Esophagus muscularis mucosa (tissue), 3 donors: ENCODE measurements at regions not wholly inside any gene's neighbourhood (a gene's known extent, or its start where the extent isn't known, plus 50 kb on each side); places are given as distances from the start of the nearest gene placed in this dataset.

ENCODE experiments used
- POLR2A ChIP-seq: fragments of 450-650 bp; IDR thresholded peaks from one replicate; pipeline ENCODE4 v1.6.1; 2017; ENCODE audit warnings: antibody characterized with exemption, moderate library complexity, mild to moderate bottlenecking, low read depth
- TF ChIP-seq, protein P1 (sequence below), 3 experiments: fragments of 200-600 bp in 2 of 3; fragments of 450-650 bp in 1 of 3; sonication (generic) in 2 of 3; IDR thresholded peaks; one replicate each; pipeline ENCODE4 v1.5.1; 2017 to 2019; ENCODE audit warnings: antibody characterized with exemption in 3 of 3, mild to moderate bottlenecking in 2 of 3, moderate library complexity in 1 of 3

DNA sequence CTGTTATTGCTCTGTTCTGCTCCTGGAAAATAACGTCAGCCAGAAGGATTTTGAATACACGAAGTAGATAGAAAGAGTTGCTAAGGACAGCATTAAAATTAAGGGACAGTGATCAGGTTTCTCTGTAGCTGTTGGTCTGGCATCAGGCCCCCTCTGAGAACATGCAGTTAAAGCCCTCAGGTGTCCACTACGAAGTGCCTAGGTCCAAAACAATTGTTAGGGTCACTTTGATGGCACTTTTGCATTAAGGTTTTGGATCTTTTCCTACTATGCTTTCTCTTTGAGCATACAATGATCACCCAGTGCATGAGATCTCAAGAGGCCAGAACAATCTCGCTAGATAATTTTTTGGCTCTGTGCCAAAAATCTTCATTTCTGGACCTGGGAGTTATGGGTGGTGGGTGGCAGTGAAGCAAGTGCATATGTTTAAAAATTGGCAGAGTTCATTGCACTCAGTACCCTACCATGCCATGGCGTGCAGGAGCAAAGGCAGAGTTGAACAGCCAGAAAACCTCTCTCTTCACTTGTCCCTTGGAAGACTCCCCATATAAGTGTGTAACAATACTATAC is 797.6 kb downstream of the ROBO2 start:
- TF ChIP-seq, protein P1, sequence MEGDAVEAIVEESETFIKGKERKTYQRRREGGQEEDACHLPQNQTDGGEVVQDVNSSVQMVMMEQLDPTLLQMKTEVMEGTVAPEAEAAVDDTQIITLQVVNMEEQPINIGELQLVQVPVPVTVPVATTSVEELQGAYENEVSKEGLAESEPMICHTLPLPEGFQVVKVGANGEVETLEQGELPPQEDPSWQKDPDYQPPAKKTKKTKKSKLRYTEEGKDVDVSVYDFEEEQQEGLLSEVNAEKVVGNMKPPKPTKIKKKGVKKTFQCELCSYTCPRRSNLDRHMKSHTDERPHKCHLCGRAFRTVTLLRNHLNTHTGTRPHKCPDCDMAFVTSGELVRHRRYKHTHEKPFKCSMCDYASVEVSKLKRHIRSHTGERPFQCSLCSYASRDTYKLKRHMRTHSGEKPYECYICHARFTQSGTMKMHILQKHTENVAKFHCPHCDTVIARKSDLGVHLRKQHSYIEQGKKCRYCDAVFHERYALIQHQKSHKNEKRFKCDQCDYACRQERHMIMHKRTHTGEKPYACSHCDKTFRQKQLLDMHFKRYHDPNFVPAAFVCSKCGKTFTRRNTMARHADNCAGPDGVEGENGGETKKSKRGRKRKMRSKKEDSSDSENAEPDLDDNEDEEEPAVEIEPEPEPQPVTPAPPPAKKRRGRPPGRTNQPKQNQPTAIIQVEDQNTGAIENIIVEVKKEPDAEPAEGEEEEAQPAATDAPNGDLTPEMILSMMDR (IDR thresholded peaks at IDR 0.05) = no peak
- TF ChIP-seq POLR2A = no peak
